ENCODE measurements at regions not wholly inside any gene's neighbourhood (a gene's known extent, or its start where the extent isn't known, plus 50 kb on each side); places are given as distances from the start of the nearest gene placed in this dataset.

- H3K27ac Mint-ChIP-seq = no peak overlapping the region
- peaks cover 17% of the 10 kb centered on the region for H3K4me1 Mint-ChIP-seq (ENCODE audit: low read depth)
- H3K36me3 Mint-ChIP-seq (ENCODE audit: low read depth) = no peaks in the 10 kb centered on the region
- no peaks in the 10 kb centered on the region for H3K9me3 Mint-ChIP-seq
- TF ChIP-seq CTCF (IDR thresholded peaks at IDR 0.05) = no peak
- H3K4me3 Mint-ChIP-seq = no peak overlapping the region
- no peak for DNase-seq
- no peaks in the 10 kb centered on the region; the same call in 1 of the 2 replicates for H3K27me3 Mint-ChIP-seq (ENCODE audit: insufficient read depth)
Observed at GRCh38 chr3:16785465-16785864, 99.3 kb upstream of the PLCL2 start.

GRCh38 chr3:16788440-16789056, 96.2 kb upstream of the PLCL2 start:
- no peak overlapping the region for H3K4me3 Mint-ChIP-seq
- no peaks in the 10 kb centered on the region for H3K36me3 Mint-ChIP-seq (ENCODE audit: low read depth)
- DNase-seq = no peak
- no peak overlapping the region for H3K27ac Mint-ChIP-seq
- H3K9me3 Mint-ChIP-seq = no peaks in the 10 kb centered on the region
- no peak for TF ChIP-seq CTCF (IDR thresholded peaks at IDR 0.05)
- H3K27me3 Mint-ChIP-seq (ENCODE audit: insufficient read depth) = peaks cover 4% of the 10 kb centered on the region; the same call in 1 of the 2 replicates
- peaks cover 23% of the 10 kb centered on the region for H3K4me1 Mint-ChIP-seq (ENCODE audit: low read depth)

GRCh38 chr3:16789344-16790120, 95.2 kb upstream of the PLCL2 start:
- Mint-ChIP-seq H3K4me1 (ENCODE audit: low read depth) (peaks cover 23% of the 10 kb centered on the region), H3K36me3 (ENCODE audit: low read depth) (no peaks in the 10 kb centered on the region), H3K27me3 (ENCODE audit: insufficient read depth) (peaks cover 4% of the 10 kb centered on the region; the same call in 1 of the 2 replicates), H3K4me3 (no peak overlapping the region), H3K27ac (no peak overlapping the region), H3K9me3 (no peaks in the 10 kb centered on the region; the same call in 1 of the 2 replicates)
- no peak for TF ChIP-seq CTCF (IDR thresholded peaks at IDR 0.05)
- no peak for DNase-seq

- H3K27ac Mint-ChIP-seq = no peak overlapping the region
- TF ChIP-seq CTCF (IDR thresholded peaks at IDR 0.05) = no peak
- H3K9me3 Mint-ChIP-seq = no peaks in the 10 kb centered on the region; the same call in 1 of the 2 replicates
- H3K4me1 Mint-ChIP-seq (ENCODE audit: low read depth) = peaks cover 15% of the 10 kb centered on the region
- H3K27me3 Mint-ChIP-seq (ENCODE audit: insufficient read depth) = peaks cover 4% of the 10 kb centered on the region; the same call in 1 of the 2 replicates
- no peak for DNase-seq
- H3K4me3 Mint-ChIP-seq = no peak overlapping the region
- H3K36me3 Mint-ChIP-seq (ENCODE audit: low read depth) = no peaks in the 10 kb centered on the region
Observed at GRCh38 chr3:16790432-16791400, 94.0 kb upstream of the PLCL2 start.

GRCh38 chr3:16793321-16793720, 91.4 kb upstream of the PLCL2 start:
- Mint-ChIP-seq H3K9me3 (no peaks in the 10 kb centered on the region; the same call in 1 of the 2 replicates), H3K27ac (no peak overlapping the region), H3K4me3 (no peak overlapping the region), H3K4me1 (ENCODE audit: low read depth) (peaks cover 15% of the 10 kb centered on the region), H3K27me3 (ENCODE audit: insufficient read depth) (0 out of 2 replicates have a peak, but pooled peaks cover 4% of the 10 kb centered on the region), H3K36me3 (ENCODE audit: low read depth) (no peaks in the 10 kb centered on the region)
- no peak for DNase-seq
- TF ChIP-seq CTCF (IDR thresholded peaks at IDR 0.05) = no peak

Data from HFFc6 (cell line).